ENCODE measurements at regions not wholly inside any gene's neighbourhood (a gene's known extent, or its start where the extent isn't known, plus 50 kb on each side); places are given as distances from the start of the nearest gene placed in this dataset.

DNA sequence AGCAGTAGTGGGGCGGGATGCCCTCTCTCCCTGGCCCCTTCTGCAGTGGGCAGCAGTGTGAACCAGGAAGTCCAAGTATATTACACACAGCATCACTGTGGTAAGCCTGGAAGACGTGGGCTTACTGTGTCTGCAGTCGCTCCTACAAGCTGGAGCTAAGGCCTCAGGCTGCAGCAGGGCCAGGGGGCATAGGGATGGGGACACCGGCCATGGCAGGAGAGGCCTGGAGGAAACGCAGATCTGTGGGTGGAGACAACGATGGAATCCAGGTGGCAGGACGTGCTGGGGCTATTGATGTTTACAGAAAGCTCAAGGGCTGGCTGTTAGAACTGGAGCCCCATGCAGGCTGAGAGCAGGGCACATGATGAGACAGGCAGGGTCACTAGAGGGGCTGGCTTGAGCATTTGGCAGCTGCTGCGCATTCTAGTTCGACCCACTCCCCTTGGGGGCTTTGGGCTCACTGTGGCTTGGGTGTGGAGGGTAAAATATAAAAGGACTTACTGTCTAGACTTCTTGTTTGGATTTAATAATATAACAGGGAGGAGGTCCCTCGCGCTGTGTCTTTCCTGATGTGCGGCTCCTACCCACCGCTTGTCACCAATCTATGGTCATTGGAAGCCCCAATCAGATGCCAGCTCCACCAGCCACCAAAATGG lies 539.5 kb downstream of the TBC1D22A start:
- H3K4me3 ChIP-seq (ENCODE audit: low read depth in 1 of 2, low read length in 2 of 2), result no peak overlapping the region
- no peaks in the 10 kb centered on the region for H3K9me3 ChIP-seq (ENCODE audit: low read length)
- H3K36me3 ChIP-seq (ENCODE audit: insufficient read depth, low read length), result no peaks in the 10 kb centered on the region
- H3K27me3 ChIP-seq (ENCODE audit: control insufficient read depth in 1 of 2, insufficient read depth in 2 of 2, low read length in 2 of 2), result peaks cover 0 to 6% of the 10 kb centered on the region in 2 donors
- no peak overlapping the region for H3K27ac ChIP-seq (ENCODE audit: low read depth, low read length)
- H3K4me1 ChIP-seq (ENCODE audit: insufficient read depth, low read length), result no peaks in the 10 kb centered on the region
- H3K9ac ChIP-seq (ENCODE audit: low read length), result no peak overlapping the region

DNA sequence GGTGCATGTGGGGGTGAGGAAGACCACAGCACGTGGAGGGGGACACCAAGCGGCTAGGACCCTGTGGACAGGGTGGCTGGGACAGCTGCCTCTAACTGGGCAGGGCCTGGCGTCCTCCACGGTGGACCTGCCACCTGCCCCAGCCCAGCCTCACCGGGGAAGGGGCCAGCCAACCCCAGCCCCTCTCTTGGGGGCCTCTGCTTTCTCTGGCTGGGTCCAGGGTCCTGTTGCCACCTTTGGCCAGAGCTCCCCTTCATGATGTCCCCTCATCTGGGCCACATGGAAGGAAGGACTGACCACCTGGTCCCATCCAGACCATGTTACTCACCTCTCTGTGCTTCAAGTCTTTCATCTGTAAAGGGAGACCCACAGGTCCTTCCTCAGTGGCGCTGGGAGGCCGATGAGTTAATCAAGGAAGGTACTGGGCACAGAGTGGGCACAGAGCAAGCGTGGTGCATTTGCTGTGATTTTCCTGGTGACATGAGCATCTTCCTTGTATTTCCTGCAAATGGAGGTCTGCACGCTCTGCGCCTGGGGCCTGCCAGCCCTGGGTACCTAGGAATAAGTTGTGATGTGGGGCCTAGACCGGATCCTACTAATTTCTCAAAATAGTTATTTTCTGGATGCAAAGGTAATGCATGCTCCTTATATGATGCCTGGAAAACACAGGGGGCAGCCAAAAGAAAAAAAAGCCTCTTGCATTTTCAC lies 538.4 kb downstream of the TBC1D22A start:
- Histone ChIP-seq H3K4me3 (ENCODE audit: low read depth in 1 of 2, low read length in 2 of 2) (no peak overlapping the region), H3K4me1 (ENCODE audit: insufficient read depth, low read length) (no peaks in the 10 kb centered on the region), H3K27me3 (ENCODE audit: control insufficient read depth in 1 of 2, insufficient read depth in 2 of 2, low read length in 2 of 2) (peaks cover 0 to 6% of the 10 kb centered on the region in 2 donors), H3K9ac (ENCODE audit: low read length) (no peak overlapping the region), H3K9me3 (ENCODE audit: low read length) (no peaks in the 10 kb centered on the region), H3K36me3 (ENCODE audit: insufficient read depth, low read length) (no peaks in the 10 kb centered on the region), H3K27ac (ENCODE audit: low read depth, low read length) (no peak overlapping the region)

DNA sequence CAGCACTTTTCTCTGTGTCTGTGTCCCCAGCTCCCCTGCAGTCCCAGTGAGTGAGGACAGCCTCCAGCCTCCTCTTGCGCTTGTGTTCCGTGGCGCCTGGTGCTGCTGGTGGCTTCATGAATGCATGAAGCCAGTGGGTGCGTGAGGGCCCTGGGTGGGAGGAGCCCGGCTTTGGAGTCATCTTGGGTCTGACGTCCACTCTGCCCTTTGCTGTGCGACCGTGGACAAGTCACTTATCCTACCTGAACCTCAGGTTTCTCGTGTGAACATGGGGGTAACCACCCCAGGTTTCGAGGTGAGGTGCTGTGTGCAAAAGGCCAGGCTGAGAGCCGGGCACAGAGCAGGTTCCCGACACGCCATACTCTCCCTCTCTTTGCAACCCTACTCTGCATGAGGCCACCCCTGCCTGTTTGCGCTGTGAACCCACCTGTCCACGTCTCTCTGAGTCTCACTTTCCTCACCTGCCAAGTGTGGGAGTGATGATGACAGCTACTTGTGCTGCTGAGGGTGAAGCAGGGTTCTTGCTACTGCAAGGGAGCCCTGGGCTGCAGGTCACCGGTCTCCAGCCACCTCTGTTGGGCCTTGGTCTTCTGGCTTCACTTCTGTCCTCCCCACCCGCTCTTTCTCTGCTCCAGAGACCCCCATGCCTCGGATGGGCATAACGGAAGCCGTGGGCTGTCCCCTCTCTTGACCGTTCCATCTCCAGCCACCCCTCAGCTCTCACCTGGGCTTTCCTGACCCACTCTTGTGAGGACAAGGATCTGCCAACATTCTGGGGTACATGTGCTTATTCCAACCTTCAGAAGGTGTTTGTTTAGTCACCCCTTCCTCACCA lies 537.6 kb downstream of the TBC1D22A start:
- H3K4me3 ChIP-seq (ENCODE audit: low read depth in 1 of 2, low read length in 2 of 2), result no peak overlapping the region
- H3K9ac ChIP-seq (ENCODE audit: low read length), result no peak overlapping the region
- H3K9me3 ChIP-seq (ENCODE audit: low read length), result no peaks in the 10 kb centered on the region
- peaks cover 0 to 6% of the 10 kb centered on the region in 2 donors for H3K27me3 ChIP-seq (ENCODE audit: control insufficient read depth in 1 of 2, insufficient read depth in 2 of 2, low read length in 2 of 2)
- no peak overlapping the region for H3K27ac ChIP-seq (ENCODE audit: low read depth, low read length)
- no peaks in the 10 kb centered on the region for H3K4me1 ChIP-seq (ENCODE audit: insufficient read depth, low read length)
- H3K36me3 ChIP-seq (ENCODE audit: insufficient read depth, low read length), result no peaks in the 10 kb centered on the region

DNA sequence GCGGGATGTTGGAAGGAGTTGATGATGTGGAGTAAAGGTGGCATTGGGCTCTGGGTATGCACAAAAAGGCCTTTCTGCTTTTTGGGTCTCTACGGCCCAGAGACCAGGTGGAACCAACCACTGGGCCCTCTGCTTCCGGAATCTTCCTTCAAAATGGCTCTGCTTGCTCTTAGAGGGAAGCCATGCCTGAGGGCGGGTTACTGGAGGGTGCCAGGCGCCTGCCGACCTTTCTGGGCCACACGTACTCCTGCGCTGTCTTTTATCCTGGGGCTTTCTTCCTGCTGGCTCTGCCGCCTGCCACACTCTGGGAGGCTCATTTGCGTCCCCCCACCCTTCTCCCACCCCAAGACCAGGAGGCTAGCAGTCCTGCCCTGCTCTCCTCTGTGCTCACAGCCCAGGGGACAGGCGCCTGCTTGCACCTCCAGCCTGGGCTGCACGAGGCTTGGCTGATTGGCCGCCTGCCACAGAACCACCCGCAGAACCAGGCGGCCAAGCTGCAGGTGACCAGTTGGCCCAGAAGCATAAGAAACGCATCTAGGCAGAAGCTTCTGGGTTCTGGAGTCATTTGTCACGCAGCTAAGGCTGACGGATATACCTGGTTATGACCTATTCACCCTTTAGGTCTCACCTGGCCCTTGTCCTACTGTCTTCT lies 536.9 kb downstream of the TBC1D22A start:
- H3K9me3 ChIP-seq (ENCODE audit: low read length), result no peaks in the 10 kb centered on the region
- no peaks in the 10 kb centered on the region for H3K36me3 ChIP-seq (ENCODE audit: insufficient read depth, low read length)
- H3K27ac ChIP-seq (ENCODE audit: low read depth, low read length), result no peak overlapping the region
- no peak overlapping the region for H3K9ac ChIP-seq (ENCODE audit: low read length)
- peaks cover 0 to 6% of the 10 kb centered on the region in 2 donors for H3K27me3 ChIP-seq (ENCODE audit: control insufficient read depth in 1 of 2, insufficient read depth in 2 of 2, low read length in 2 of 2)
- H3K4me3 ChIP-seq (ENCODE audit: low read depth in 1 of 2, low read length in 2 of 2), result no peak overlapping the region
- H3K4me1 ChIP-seq (ENCODE audit: insufficient read depth, low read length), result no peaks in the 10 kb centered on the region

DNA sequence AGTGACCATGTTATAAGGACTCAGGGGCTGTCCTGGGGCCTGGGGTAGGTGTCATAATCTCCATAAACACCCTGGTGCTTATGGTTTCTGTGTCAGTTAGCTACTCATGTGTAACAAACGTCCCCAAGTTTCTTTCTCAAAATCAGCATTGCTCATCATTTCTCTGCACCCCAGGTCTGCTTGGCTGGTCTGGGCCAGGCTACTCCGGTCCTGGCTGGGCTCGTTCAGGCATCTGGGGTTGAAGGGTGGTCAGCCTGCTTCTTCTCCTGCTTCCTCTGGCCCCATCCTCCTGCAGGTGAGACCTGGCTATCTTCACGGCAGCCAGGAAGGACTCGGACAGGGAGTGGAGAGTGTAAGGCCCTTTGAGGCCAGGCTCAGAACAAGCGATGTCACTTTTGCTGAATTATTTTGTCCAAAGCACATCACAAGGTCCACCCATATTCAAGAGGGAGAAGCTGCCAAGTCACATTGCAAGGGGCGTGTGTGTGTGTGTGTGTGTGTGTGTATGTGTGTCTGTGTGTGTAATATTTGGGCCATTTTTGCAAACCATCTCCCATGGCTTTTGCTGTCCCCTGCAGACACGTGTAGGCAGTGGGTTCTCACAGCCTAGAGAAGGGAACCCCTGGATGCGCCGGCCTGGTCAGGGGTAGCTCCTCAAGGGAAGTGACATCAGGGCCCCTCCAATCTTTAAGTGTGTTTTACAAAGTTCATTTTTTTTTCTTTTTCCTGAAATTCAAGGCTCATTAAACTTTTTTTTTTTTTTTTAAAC lies 535.8 kb downstream of the TBC1D22A start:
- no peaks in the 10 kb centered on the region for H3K4me1 ChIP-seq (ENCODE audit: insufficient read depth, low read length)
- H3K9me3 ChIP-seq (ENCODE audit: low read length), result no peaks in the 10 kb centered on the region
- H3K36me3 ChIP-seq (ENCODE audit: insufficient read depth, low read length), result no peaks in the 10 kb centered on the region
- H3K27ac ChIP-seq (ENCODE audit: low read depth, low read length), result no peak overlapping the region
- no peaks in the 10 kb centered on the region for H3K27me3 ChIP-seq (ENCODE audit: control insufficient read depth in 1 of 2, insufficient read depth in 2 of 2, low read length in 2 of 2)
- H3K9ac ChIP-seq (ENCODE audit: low read length), result no peak overlapping the region
- no peak overlapping the region for H3K4me3 ChIP-seq (ENCODE audit: low read depth in 1 of 2, low read length in 2 of 2)

DNA sequence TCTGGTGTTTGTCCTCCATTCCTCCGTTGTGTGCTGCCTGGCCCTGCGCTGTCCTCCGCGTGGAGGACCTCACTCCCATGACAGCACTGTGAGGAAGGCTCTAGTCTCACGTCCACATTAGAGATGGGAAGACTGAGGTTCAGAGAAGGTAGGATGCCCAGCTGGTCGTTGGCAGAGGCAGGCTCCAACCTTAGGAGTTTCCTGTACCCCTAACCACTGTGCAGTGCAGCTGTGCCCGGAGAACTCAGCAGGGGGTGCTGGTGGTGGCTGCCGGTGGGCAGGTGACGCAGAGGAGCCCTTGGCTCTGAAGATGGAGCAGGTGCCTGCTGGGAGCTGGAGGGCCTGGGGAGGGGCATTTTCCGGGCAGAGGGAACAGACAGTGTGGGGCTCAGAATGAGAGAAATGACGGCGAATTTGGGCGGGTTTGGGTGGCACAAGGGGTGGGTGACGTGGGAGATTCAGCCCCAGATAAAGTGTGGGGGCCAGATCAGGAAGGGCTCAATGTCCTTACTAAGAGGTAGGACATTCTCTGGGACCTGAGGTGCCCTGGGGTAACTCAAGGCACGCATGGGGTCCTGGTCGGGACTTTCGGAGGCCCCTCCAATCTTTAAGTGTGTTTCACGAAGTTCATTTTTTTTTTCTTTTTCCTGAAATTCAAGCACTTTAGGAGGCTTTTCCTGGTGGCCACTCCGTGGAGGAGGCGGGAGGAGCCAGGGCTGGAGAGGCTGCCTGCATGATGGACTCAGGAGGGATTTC lies 535.0 kb downstream of the TBC1D22A start:
- no peak overlapping the region for H3K27ac ChIP-seq (ENCODE audit: low read depth, low read length)
- no peaks in the 10 kb centered on the region for H3K4me1 ChIP-seq (ENCODE audit: insufficient read depth, low read length)
- no peaks in the 10 kb centered on the region for H3K9me3 ChIP-seq (ENCODE audit: low read length)
- H3K9ac ChIP-seq (ENCODE audit: low read length), result no peak overlapping the region
- no peaks in the 10 kb centered on the region for H3K36me3 ChIP-seq (ENCODE audit: insufficient read depth, low read length)
- no peak overlapping the region for H3K4me3 ChIP-seq (ENCODE audit: low read depth in 1 of 2, low read length in 2 of 2)
- no peaks in the 10 kb centered on the region for H3K27me3 ChIP-seq (ENCODE audit: control insufficient read depth in 1 of 2, insufficient read depth in 2 of 2, low read length in 2 of 2)

DNA sequence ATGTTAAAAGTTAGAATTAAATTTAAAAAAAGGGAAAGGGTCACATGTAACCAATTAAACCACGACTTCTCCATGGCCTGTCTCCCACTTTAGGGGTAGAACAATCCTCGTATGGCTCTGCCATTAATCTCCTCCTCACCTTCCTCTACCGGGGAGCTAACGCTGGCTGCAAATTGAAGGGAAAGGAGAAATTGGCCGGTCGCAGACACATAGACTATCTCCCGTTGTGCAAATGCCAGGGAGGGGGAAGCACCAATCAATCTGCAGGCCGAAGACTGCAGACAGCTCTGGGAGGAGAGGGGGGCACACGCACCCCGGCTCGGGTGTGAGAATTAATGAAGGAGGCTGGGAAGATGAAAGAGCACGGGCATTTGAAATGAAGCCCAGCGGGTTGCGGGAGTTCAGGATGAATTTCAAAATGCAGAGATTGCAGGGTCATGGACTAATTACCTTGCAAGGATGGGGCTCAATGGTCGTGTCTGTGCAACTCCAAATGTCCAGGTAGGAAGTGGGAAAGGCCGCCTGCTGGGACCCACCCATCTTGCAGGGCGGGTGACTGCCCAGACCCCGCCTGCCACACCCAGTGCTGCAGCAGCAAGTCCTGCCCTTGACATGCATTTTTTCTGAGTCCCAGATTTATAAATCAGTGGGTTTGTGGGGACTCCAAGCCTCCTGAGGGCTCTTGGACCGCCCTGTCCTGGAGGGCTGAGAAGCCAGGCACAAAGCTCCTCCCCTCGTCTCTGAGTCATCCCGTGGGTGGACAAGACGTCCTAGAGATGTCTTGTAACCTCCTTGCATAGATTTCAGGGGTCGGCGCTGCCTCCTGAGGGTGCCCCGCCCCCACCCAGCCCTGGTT lies 534.2 kb downstream of the TBC1D22A start:
- H3K27me3 ChIP-seq (ENCODE audit: control insufficient read depth in 1 of 2, insufficient read depth in 2 of 2, low read length in 2 of 2), result no peaks in the 10 kb centered on the region
- H3K27ac ChIP-seq (ENCODE audit: low read depth, low read length), result no peak overlapping the region
- H3K36me3 ChIP-seq (ENCODE audit: insufficient read depth, low read length), result no peaks in the 10 kb centered on the region
- H3K9me3 ChIP-seq (ENCODE audit: low read length), result no peaks in the 10 kb centered on the region
- H3K9ac ChIP-seq (ENCODE audit: low read length), result no peak overlapping the region
- H3K4me3 ChIP-seq (ENCODE audit: low read depth in 1 of 2, low read length in 2 of 2), result no peak overlapping the region
- H3K4me1 ChIP-seq (ENCODE audit: insufficient read depth, low read length), result no peaks in the 10 kb centered on the region

DNA sequence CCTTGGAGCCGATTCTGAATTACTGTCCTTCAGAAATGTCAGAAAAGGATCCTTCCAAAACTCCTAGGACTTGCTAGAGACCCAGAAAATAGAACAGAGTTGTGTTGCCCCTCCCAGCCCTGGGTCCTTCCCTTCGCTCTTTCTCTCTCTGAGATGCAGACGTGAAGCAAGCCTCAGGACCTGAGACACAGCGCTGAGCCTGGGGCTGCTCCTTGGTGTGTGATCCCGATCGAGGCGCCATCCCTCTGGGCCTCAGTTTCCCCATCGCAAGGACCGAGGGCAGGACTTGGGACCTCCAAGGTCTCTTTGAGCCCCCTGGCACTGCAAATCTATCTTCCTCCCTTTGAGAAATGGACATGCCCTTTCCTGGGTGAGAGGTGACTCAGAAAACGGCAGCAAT lies 533.5 kb downstream of the TBC1D22A start:
- Histone ChIP-seq H3K9ac (ENCODE audit: low read length) (no peak overlapping the region), H3K27ac (ENCODE audit: low read depth, low read length) (no peak overlapping the region), H3K27me3 (ENCODE audit: control insufficient read depth in 1 of 2, insufficient read depth in 2 of 2, low read length in 2 of 2) (no peaks in the 10 kb centered on the region), H3K36me3 (ENCODE audit: insufficient read depth, low read length) (no peaks in the 10 kb centered on the region), H3K4me3 (ENCODE audit: low read depth in 1 of 2, low read length in 2 of 2) (no peak overlapping the region), H3K9me3 (ENCODE audit: low read length) (no peaks in the 10 kb centered on the region), H3K4me1 (ENCODE audit: insufficient read depth, low read length) (no peaks in the 10 kb centered on the region)

DNA sequence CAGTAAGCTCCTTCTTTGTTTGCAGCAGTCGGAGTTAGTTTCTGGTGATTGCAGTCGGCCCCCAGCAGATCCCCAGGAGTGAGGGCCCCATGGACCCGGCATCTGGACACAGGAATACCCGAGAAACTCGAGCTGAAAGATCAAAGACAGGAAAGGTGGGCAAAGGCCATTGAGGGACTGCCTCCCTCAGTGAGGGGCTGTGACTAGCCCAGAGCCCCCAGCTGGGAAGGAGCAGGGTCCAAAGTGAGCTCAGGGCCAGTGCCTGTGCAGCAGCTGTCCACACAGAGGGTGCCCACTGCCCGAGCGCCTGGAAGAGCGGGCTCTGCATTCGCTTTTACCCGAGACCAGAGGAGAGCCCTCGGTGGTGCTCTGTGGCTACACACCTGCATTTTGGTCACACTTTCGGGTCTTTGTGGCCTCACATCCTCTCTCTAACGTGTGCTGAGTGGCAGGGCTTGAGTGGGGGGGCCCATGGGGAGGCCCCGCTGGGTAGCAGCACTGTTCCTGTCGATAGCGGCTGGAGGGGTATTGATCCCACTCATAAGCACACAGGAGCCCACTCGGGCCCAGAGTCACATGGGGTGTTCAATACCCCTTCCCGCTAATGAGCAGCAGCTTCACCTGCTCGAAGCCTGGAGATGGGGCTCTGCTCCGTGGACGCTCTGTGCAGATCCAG lies 532.9 kb downstream of the TBC1D22A start:
- Histone ChIP-seq H3K4me1 (ENCODE audit: insufficient read depth, low read length) (no peaks in the 10 kb centered on the region), H3K36me3 (ENCODE audit: insufficient read depth, low read length) (no peaks in the 10 kb centered on the region), H3K9me3 (ENCODE audit: low read length) (no peaks in the 10 kb centered on the region), H3K9ac (ENCODE audit: low read length) (no peak overlapping the region), H3K27ac (ENCODE audit: low read depth, low read length) (no peak overlapping the region), H3K4me3 (ENCODE audit: low read depth in 1 of 2, low read length in 2 of 2) (no peak overlapping the region), H3K27me3 (ENCODE audit: control insufficient read depth in 1 of 2, insufficient read depth in 2 of 2, low read length in 2 of 2) (no peaks in the 10 kb centered on the region)
